HUES6 (cell line): ENCODE measurements at regions not wholly inside any gene's neighbourhood (a gene's known extent, or its start where the extent isn't known, plus 50 kb on each side); places are given as distances from the start of the nearest gene placed in this dataset.

Experiments used
- H3K27ac ChIP-seq: 2 replicates; pipeline ENCODE4 v1.7.0; 2013; ENCODE audit warnings: low read depth, mild to moderate bottlenecking, low read length, inconsistent platforms
- H3K27me3 ChIP-seq: 2 replicates; pipeline ENCODE4 v1.6.1; 2013; ENCODE audit warnings: low read length; ENCODE audit not compliant: control insufficient read depth, insufficient read depth
- H3K36me3 ChIP-seq: 2 replicates; pipeline ENCODE4 v1.6.1; 2013; ENCODE audit warnings: low read length; ENCODE audit not compliant: control insufficient read depth, insufficient read depth
- H3K4me1 ChIP-seq: 2 replicates; pipeline ENCODE4 v1.6.1; 2013; ENCODE audit warnings: low read length; ENCODE audit not compliant: control insufficient read depth, insufficient read depth
- H3K4me3 ChIP-seq: 2 replicates; pipeline ENCODE4 v1.5.1; 2013; ENCODE audit warnings: low read depth, low read length
- H3K9ac ChIP-seq: one replicate; pipeline ENCODE4 v1.6.1; 2013; ENCODE audit warnings: mild to moderate bottlenecking, low read length
- H3K9me3 ChIP-seq: 2 replicates; pipeline ENCODE4 v1.6.1; 2013; ENCODE audit warnings: low read depth, low read length; ENCODE audit not compliant: control insufficient read depth, insufficient read depth

- no peaks in the 10 kb centered on the region for H3K27me3 ChIP-seq
- peaks cover 8% of the 10 kb centered on the region; the same call in 1 of the 2 replicates for H3K4me1 ChIP-seq
- no peaks in the 10 kb centered on the region for H3K36me3 ChIP-seq
- no peaks in the 10 kb centered on the region for H3K9me3 ChIP-seq
- no peak overlapping the region for H3K27ac ChIP-seq
- no peak overlapping the region for H3K4me3 ChIP-seq
- no peak overlapping the region for H3K9ac ChIP-seq
These were observed 1036.3 kb downstream of the TTLL7 start for GRCh38 chr1:82962658-82963057.

- Histone ChIP-seq H3K4me1 (no peaks in the 10 kb centered on the region), H3K27ac (no peak overlapping the region), H3K4me3 (no peak overlapping the region), H3K27me3 (no peaks in the 10 kb centered on the region), H3K9me3 (no peaks in the 10 kb centered on the region), H3K36me3 (no peaks in the 10 kb centered on the region), H3K9ac (no peak overlapping the region)
These were observed 1048.2 kb downstream of the TTLL7 start for GRCh38 chr1:82950606-82951200.

- Histone ChIP-seq H3K4me3 (no peak overlapping the region), H3K9me3 (no peaks in the 10 kb centered on the region), H3K27me3 (no peaks in the 10 kb centered on the region), H3K9ac (no peak overlapping the region), H3K36me3 (no peaks in the 10 kb centered on the region), H3K27ac (no peak overlapping the region), H3K4me1 (no peaks in the 10 kb centered on the region)
These were observed 1050.5 kb downstream of the TTLL7 start for GRCh38 chr1:82948386-82948785.

- H3K9ac ChIP-seq = no peak overlapping the region
- no peaks in the 10 kb centered on the region for H3K4me1 ChIP-seq
- no peaks in the 10 kb centered on the region for H3K9me3 ChIP-seq
- H3K27me3 ChIP-seq = no peaks in the 10 kb centered on the region
- H3K36me3 ChIP-seq = no peaks in the 10 kb centered on the region
- H3K27ac ChIP-seq = no peak overlapping the region
- H3K4me3 ChIP-seq = no peak overlapping the region
These were observed 1051.7 kb downstream of the TTLL7 start for GRCh38 chr1:82947278-82947677.

GRCh38 chr1:82946096-82946605, 1052.8 kb downstream of the TTLL7 start:
- no peaks in the 10 kb centered on the region for H3K4me1 ChIP-seq
- no peaks in the 10 kb centered on the region for H3K36me3 ChIP-seq
- H3K9ac ChIP-seq = no peak overlapping the region
- no peaks in the 10 kb centered on the region for H3K9me3 ChIP-seq
- H3K4me3 ChIP-seq = no peak overlapping the region
- no peaks in the 10 kb centered on the region for H3K27me3 ChIP-seq
- H3K27ac ChIP-seq = no peak overlapping the region

- Histone ChIP-seq H3K4me3 (no peak overlapping the region), H3K9ac (no peak overlapping the region), H3K4me1 (no peaks in the 10 kb centered on the region), H3K27me3 (no peaks in the 10 kb centered on the region), H3K27ac (no peak overlapping the region), H3K9me3 (no peaks in the 10 kb centered on the region), H3K36me3 (no peaks in the 10 kb centered on the region)
These were observed 1054.1 kb downstream of the TTLL7 start for GRCh38 chr1:82944822-82945221.

- Histone ChIP-seq H3K27me3 (no peaks in the 10 kb centered on the region), H3K9me3 (no peaks in the 10 kb centered on the region), H3K36me3 (no peaks in the 10 kb centered on the region), H3K4me3 (no peak overlapping the region), H3K9ac (no peak overlapping the region), H3K4me1 (no peaks in the 10 kb centered on the region), H3K27ac (no peak overlapping the region)
These were observed 1064.9 kb downstream of the TTLL7 start for GRCh38 chr1:82934074-82934473.

GRCh38 chr1:82932727-82933126, 1066.2 kb downstream of the TTLL7 start:
- Histone ChIP-seq H3K36me3 (no peaks in the 10 kb centered on the region), H3K9ac (no peak overlapping the region), H3K4me3 (no peak overlapping the region), H3K27ac (no peak overlapping the region), H3K4me1 (no peaks in the 10 kb centered on the region), H3K9me3 (no peaks in the 10 kb centered on the region), H3K27me3 (no peaks in the 10 kb centered on the region)

- Histone ChIP-seq H3K36me3 (no peaks in the 10 kb centered on the region), H3K27ac (no peak overlapping the region), H3K4me3 (no peak overlapping the region), H3K27me3 (no peaks in the 10 kb centered on the region), H3K9ac (no peak overlapping the region), H3K4me1 (no peaks in the 10 kb centered on the region), H3K9me3 (no peaks in the 10 kb centered on the region)
These were observed 1066.7 kb downstream of the TTLL7 start for GRCh38 chr1:82932207-82932606.

GRCh38 chr1:82931006-82931405, 1067.9 kb downstream of the TTLL7 start:
- Histone ChIP-seq H3K36me3 (no peaks in the 10 kb centered on the region), H3K27ac (no peak overlapping the region), H3K9ac (no peak overlapping the region), H3K4me1 (no peaks in the 10 kb centered on the region), H3K9me3 (no peaks in the 10 kb centered on the region), H3K4me3 (no peak overlapping the region), H3K27me3 (no peaks in the 10 kb centered on the region)

- Histone ChIP-seq H3K27ac (no peak overlapping the region), H3K9ac (no peak overlapping the region), H3K36me3 (no peaks in the 10 kb centered on the region), H3K9me3 (no peaks in the 10 kb centered on the region), H3K4me1 (no peaks in the 10 kb centered on the region), H3K4me3 (no peak overlapping the region), H3K27me3 (no peaks in the 10 kb centered on the region)
These were observed 1071.2 kb downstream of the TTLL7 start for GRCh38 chr1:82927753-82928152.
